Psoas muscle (tissue), 7 donors: ENCODE measurements at regions not wholly inside any gene's neighbourhood (a gene's known extent, or its start where the extent isn't known, plus 50 kb on each side); places are given as distances from the start of the nearest gene placed in this dataset.

Source experiments
- ATAC-seq, 4 donors: fragments of 200-7000 bp; cut with Tn5 transposase; one replicate each; pipeline ENCODE4 v1.9.1; 2020; ENCODE audit warnings: moderate library complexity in 3 of 4, mild to moderate bottlenecking in 2 of 4
- DNase-seq, 2 donors: peaks; one replicate each; pipeline ENCODE4 v3.0.0-alpha.2; 2020
- H3K27ac ChIP-seq: fragments of 200-600 bp; one replicate; pipeline ENCODE4 v1.8.0; 2022
- H3K27me3 ChIP-seq, 3 donors: fragments of 200-600 bp in 1 of 3; one replicate each; pipeline versions ENCODE4 v1.6.1 to v1.8.0; 2013 to 2022; ENCODE audit warnings: low read length in 2 of 3, mild to moderate bottlenecking in 2 of 3, moderate library complexity in 1 of 3; ENCODE audit not compliant: insufficient read depth in 3 of 3
- H3K36me3 ChIP-seq, 2 donors: fragments of 200-600 bp in 1 of 2; one replicate each; pipeline versions ENCODE4 v1.6.1 to v1.8.0; 2013 to 2022; ENCODE audit warnings: low read depth in 1 of 2, mild to moderate bottlenecking in 1 of 2, moderate library complexity in 1 of 2; ENCODE audit not compliant: insufficient read depth in 1 of 2
- H3K4me1 ChIP-seq: fragments of 200-600 bp; one replicate; pipeline ENCODE4 v1.8.0; 2022
- H3K4me3 ChIP-seq: fragments of 200-600 bp; one replicate; pipeline ENCODE4 v1.8.0; 2022; ENCODE audit warnings: mild to moderate bottlenecking
- H3K9me3 ChIP-seq: fragments of 200-600 bp; one replicate; pipeline ENCODE4 v1.8.0; 2022
- WGBS, 3 donors: extraction: QIAGEN DNeasy Blood & Tissue Kit; methylation state at CpG; one replicate each; pipeline versions ENCODE4 v1.1.6 to v1.1.7; 2013; 5-methylcytosine and 5-hydroxymethylcytosine counted together
- intact Hi-C, 2 donors: fragments of 100-400 bp; cut with DNase I; formaldehyde crosslinking; loops; one replicate each; pipeline versions ENCODE4 v1.11.0 to v1.14.2; 2022
- TF ChIP-seq, protein P1 (sequence below): fragments of 200-600 bp; IDR thresholded peaks from one replicate; pipeline ENCODE4 v1.8.0; 2022; ENCODE audit warnings: antibody characterized with exemption
- donor health status: healthy with polysubstance abuse.
- donor health status: DM: no; HTN: no; CAD: no; lungs with moderate emphysema.
- donor health status: Bipolar disorder and iron deficiency.
- donor health status: healthy.
- donor health status: DM: yes; HTN: yes; CAD: no.
- donor health status: DM: no; HTN: no; CAD: no.
- donor health status: DM: yes; HTN: yes; CAD: no.

GRCh38 chr12:75965661-75966060, 65.9 kb downstream of the PHLDA1 start:
- no peak for ATAC-seq
- H3K27me3 ChIP-seq, result no peaks in the 10 kb centered on the region
- DNase-seq, result no peak
- H3K27ac ChIP-seq, result no peak overlapping the region
- TF ChIP-seq, protein P1, sequence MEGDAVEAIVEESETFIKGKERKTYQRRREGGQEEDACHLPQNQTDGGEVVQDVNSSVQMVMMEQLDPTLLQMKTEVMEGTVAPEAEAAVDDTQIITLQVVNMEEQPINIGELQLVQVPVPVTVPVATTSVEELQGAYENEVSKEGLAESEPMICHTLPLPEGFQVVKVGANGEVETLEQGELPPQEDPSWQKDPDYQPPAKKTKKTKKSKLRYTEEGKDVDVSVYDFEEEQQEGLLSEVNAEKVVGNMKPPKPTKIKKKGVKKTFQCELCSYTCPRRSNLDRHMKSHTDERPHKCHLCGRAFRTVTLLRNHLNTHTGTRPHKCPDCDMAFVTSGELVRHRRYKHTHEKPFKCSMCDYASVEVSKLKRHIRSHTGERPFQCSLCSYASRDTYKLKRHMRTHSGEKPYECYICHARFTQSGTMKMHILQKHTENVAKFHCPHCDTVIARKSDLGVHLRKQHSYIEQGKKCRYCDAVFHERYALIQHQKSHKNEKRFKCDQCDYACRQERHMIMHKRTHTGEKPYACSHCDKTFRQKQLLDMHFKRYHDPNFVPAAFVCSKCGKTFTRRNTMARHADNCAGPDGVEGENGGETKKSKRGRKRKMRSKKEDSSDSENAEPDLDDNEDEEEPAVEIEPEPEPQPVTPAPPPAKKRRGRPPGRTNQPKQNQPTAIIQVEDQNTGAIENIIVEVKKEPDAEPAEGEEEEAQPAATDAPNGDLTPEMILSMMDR, result no peak
- H3K4me3 ChIP-seq, result no peak overlapping the region
- no peaks in the 10 kb centered on the region for H3K9me3 ChIP-seq
- no peaks in the 10 kb centered on the region for H3K4me1 ChIP-seq
- no peaks in the 10 kb centered on the region for H3K36me3 ChIP-seq
- WGBS, 3 donors, result 47 to 66% (median 58%) methylated on average over 2 of the region's 2 CpGs
- intact Hi-C loops, result no loop called here

- DNase-seq (peak in 1 of 2 donors; percentile 56), ATAC-seq (peak in 1 of 4 donors; percentile 30)
- H3K4me1 ChIP-seq, result no peaks in the 10 kb centered on the region
- H3K4me3 ChIP-seq, result no peak overlapping the region
- no peaks in the 10 kb centered on the region for H3K27me3 ChIP-seq
- TF ChIP-seq, protein P1, result no peak
- H3K9me3 ChIP-seq, result no peaks in the 10 kb centered on the region
- no peaks in the 10 kb centered on the region for H3K36me3 ChIP-seq
- intact Hi-C loops, result no loop called here
- no peak overlapping the region for H3K27ac ChIP-seq
- 54 to 57% (median 56%) methylated on average over 1 of the region's 1 CpG for WGBS, 3 donors
These were observed 67.4 kb downstream of the PHLDA1 start for GRCh38 chr12:75964150-75964549.

DNA sequence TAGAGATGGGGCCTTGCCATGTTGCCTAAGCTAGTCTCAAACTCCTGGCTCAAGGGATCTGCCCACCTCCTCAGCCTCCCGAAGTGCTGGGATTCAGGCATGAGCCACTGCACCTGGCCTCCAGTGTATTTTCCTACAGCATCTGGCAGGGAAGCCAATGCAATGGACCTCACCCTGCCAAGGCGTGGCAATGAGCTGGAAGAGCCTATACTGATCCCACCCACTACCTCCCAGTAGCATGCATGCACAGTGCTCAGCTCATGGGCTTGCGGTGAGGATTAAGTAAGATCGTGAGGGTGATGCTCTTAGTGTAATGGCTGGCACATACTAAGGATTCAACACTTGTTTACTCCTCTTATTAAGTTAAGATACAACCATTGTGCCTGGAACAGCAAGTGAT, 69.7 kb downstream of the PHLDA1 start:
- Histone ChIP-seq H3K27me3 (no peaks in the 10 kb centered on the region), H3K9me3 (no peaks in the 10 kb centered on the region), H3K36me3 (no peaks in the 10 kb centered on the region), H3K4me1 (no peaks in the 10 kb centered on the region), H3K27ac (no peak overlapping the region), H3K4me3 (no peak overlapping the region)
- intact Hi-C loops, result no loop called here
- no peak for ATAC-seq
- WGBS, 3 donors, result 87 to 88% (median 88%) methylated on average over 4 of the region's 4 CpGs
- TF ChIP-seq, protein P1, result no peak
- no peak for DNase-seq

GRCh38 chr12:75960954-75961661, 70.5 kb downstream of the PHLDA1 start:
- Histone ChIP-seq H3K27me3 (no peaks in the 10 kb centered on the region), H3K4me1 (no peaks in the 10 kb centered on the region), H3K27ac (no peak overlapping the region), H3K36me3 (no peaks in the 10 kb centered on the region), H3K4me3 (no peak overlapping the region), H3K9me3 (no peaks in the 10 kb centered on the region)
- 94 to 98% (median 96%) methylated on average over 6 of the region's 6 CpGs for WGBS, 3 donors
- no peak for DNase-seq
- no peak for ATAC-seq
- intact Hi-C loops, result no loop called here
- TF ChIP-seq, protein P1, result no peak
